ENCODE measurements at regions not wholly inside any gene's neighbourhood (a gene's known extent, or its start where the extent isn't known, plus 50 kb on each side); places are given as distances from the start of the nearest gene placed in this dataset.

- TF ChIP-seq ONECUT2 (CRISPR knock-in tag; IDR thresholded peaks at IDR 0.05) (no peak), NFAT5 (CRISPR knock-in tag; IDR thresholded peaks at IDR 0.05) (no peak), AGO1 (IDR thresholded peaks at IDR 0.05; ENCODE audit: low read depth, low read length, poor library complexity, severe bottlenecking) (no peak), ZNF704 (CRISPR knock-in tag; IDR thresholded peaks at IDR 0.05; ENCODE audit: borderline replicate concordance) (no peak), RFX5 (IDR thresholded peaks at IDR 0.05; ENCODE audit: low read depth, low read length) (no peak), ATF3 (CRISPR knock-in tag; IDR thresholded peaks at IDR 0.05) (no peak), FOXC1 (CRISPR knock-in tag; IDR thresholded peaks at IDR 0.05; ENCODE audit: borderline replicate concordance) (no peak), HNRNPK (IDR thresholded peaks at IDR 0.05; ENCODE audit: low read depth, low read length, poor library complexity, severe bottlenecking) (no peak)
These were observed 399.3 kb downstream of the HAO1 start (continued) for GRCh38 chr20:7540923-7541322.
